ENCODE measurements at regions not wholly inside any gene's neighbourhood (a gene's known extent, or its start where the extent isn't known, plus 50 kb on each side); places are given as distances from the start of the nearest gene placed in this dataset.

GRCh38 chr3:83835040-83835439, 1123.7 kb upstream of the CADM2 start:
- Histone ChIP-seq H3K9ac (ENCODE audit: low read length) (no peak overlapping the region), H3K4me3 (ENCODE audit: low read length) (no peak overlapping the region), H3K36me3 (ENCODE audit: insufficient read depth, low read length) (no peaks in the 10 kb centered on the region), H3K4me2 (ENCODE audit: low read length) (no peak overlapping the region), H2AFZ (ENCODE audit: low read depth, low read length) (no peak overlapping the region), H3K27me3 (ENCODE audit: insufficient read depth, low read depth, low read length) (no peaks in the 10 kb centered on the region), H3K9me2 (ENCODE audit: insufficient read depth, low read length) (no peaks in the 10 kb centered on the region), H3K27ac (ENCODE audit: low read length) (no peak overlapping the region), H4K20me1 (ENCODE audit: insufficient read depth) (no peaks in the 10 kb centered on the region), H3K9me3 (ENCODE audit: low read length) (peaks cover 6% of the 10 kb centered on the region), H3F3A (ENCODE audit: insufficient read depth, low read length, poor library complexity, severe bottlenecking) (no peaks in the 10 kb centered on the region), H3K79me2 (replicated peaks; ENCODE audit: insufficient read depth, low read length) (no peaks in the 10 kb centered on the region)
- TF ChIP-seq CTCF (IDR thresholded peaks at IDR 0.05; ENCODE audit: poor library complexity, severe bottlenecking) (no peak), REST (IDR thresholded peaks at IDR 0.05; ENCODE audit: borderline replicate concordance) (no peak), POLR2AphosphoS5 (IDR thresholded peaks at IDR 0.05) (no peak), MXI1 (conservative IDR thresholded peaks at IDR 0.05; ENCODE audit: poor library complexity, severe bottlenecking) (no peak), SMC3 (conservative IDR thresholded peaks at IDR 0.05; ENCODE audit: poor library complexity) (no peak), TAF1 (IDR thresholded peaks at IDR 0.05; ENCODE audit: low read depth) (no peak), RAD21 (conservative IDR thresholded peaks at IDR 0.05) (no peak), EP300 (conservative IDR thresholded peaks at IDR 0.05; ENCODE audit: poor library complexity, severe bottlenecking) (no peak), EZH2 (IDR thresholded peaks at IDR 0.05; ENCODE audit: borderline replicate concordance, insufficient read depth, low read length, poor library complexity, severe bottlenecking) (no peak)

GRCh38 chr3:83842511-83842910, 1116.3 kb upstream of the CADM2 start:
- TF ChIP-seq EZH2 (IDR thresholded peaks at IDR 0.05; ENCODE audit: borderline replicate concordance, insufficient read depth, low read length, poor library complexity, severe bottlenecking) (no peak), REST (IDR thresholded peaks at IDR 0.05; ENCODE audit: borderline replicate concordance) (no peak)
- no peak overlapping the region for H3K27ac ChIP-seq (ENCODE audit: low read length)
- no peak overlapping the region for H3K9ac ChIP-seq (ENCODE audit: low read length)
- H3K27me3 ChIP-seq (ENCODE audit: insufficient read depth, low read depth, low read length) = no peaks in the 10 kb centered on the region
- H3K4me3 ChIP-seq (ENCODE audit: low read length) = no peak overlapping the region
- H4K20me1 ChIP-seq (ENCODE audit: insufficient read depth) = no peaks in the 10 kb centered on the region
- no peak overlapping the region for H3K4me2 ChIP-seq (ENCODE audit: low read length)
- H3K9me3 ChIP-seq (ENCODE audit: low read length) = peaks cover 6% of the 10 kb centered on the region
- H3K79me2 ChIP-seq (replicated peaks; ENCODE audit: insufficient read depth, low read length) = no peaks in the 10 kb centered on the region
- no peaks in the 10 kb centered on the region for H3K36me3 ChIP-seq (ENCODE audit: insufficient read depth, low read length)
- no peaks in the 10 kb centered on the region for H3F3A ChIP-seq (ENCODE audit: insufficient read depth, low read length, poor library complexity, severe bottlenecking)
- no peaks in the 10 kb centered on the region for H3K9me2 ChIP-seq (ENCODE audit: insufficient read depth, low read length)
- no peak overlapping the region for H2AFZ ChIP-seq (ENCODE audit: low read depth, low read length)
